IPS DF 4.7 (cell line): ENCODE measurements at regions not wholly inside any gene's neighbourhood (a gene's known extent, or its start where the extent isn't known, plus 50 kb on each side); places are given as distances from the start of the nearest gene placed in this dataset.

Source experiments
- DNase-seq: peaks from one replicate; pipeline ENCODE4 v3.0.0-alpha.2; 2013; ENCODE audit warnings: low spot score; ENCODE audit errors: extremely low read depth

DNA sequence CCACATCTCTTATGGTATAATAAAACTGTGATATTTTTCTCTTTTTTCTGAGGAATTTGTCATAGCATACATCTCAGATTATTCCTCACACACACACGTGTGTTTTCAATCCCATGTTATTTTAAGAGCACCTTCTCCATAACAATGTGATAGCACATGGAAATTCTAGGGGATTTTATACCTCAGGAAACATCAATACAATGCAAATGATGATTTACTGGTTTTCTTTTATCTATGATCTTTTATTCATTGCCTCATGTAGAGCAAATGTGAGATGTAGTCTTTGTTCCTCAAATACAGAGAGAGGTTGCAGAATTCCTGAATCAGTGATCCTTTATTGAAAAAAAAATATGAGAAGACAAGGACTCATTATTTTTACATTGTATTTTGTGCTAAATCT is 128.3 kb upstream of the ROBO1 start:
- DNase-seq = no peak

DNA sequence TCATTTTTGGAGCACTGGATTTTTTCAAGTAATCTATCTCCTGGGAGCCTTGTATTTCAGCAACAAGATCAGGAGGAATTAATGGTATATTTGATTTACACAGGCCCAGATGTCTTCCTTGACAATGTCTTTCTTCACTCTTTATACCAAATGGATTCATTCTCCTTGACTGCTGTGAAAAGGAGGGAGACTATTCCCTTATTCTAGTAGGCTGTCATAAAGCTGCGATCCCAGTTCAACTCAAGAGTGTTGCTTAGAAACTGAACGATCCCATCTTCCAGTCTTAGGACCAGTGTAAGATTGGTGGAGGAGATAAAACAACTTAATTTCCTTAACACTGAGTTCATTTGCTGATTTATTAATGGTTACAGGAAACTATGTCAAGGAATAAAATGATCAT is 119.4 kb upstream of the ROBO1 start:
- DNase-seq = no peak

DNA sequence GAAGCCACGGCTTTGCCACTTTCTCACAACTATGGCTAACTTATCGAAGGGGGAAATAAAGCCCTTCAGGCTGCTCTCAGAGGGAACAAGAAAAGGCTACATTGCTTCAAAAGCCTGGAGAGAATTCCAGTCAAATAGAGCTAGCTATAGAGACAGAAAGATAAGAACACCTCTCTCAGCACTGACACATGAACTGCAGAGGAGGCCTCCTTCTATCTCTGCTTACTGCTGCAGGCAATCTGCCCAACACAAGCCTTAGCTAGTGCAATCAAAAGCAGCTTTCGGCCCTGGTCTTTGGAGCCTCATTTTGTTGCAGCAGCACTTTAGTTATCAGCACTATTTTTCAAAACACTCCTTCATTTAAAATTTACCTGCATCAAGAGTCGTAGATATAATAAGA is 118.4 kb upstream of the ROBO1 start:
- no peak for DNase-seq

DNA sequence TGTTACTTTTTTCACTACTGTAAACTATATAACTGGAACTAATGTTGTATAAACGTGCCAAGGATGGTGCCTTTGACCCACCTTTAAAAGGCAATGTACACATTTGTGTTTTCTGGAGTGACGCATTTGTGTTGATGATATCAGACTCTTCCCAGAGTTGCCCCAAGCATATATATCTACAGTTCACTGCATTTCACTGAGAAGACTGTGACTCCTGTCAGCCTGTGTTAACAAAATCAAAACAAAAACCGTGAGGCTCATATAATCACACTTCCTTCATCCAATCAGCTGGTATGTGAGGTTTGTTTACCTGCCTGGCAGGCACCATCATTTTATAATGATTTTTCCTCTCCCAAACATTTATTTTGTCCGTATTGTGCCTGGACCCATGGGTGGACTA is 117.6 kb upstream of the ROBO1 start:
- no peak for DNase-seq

DNA sequence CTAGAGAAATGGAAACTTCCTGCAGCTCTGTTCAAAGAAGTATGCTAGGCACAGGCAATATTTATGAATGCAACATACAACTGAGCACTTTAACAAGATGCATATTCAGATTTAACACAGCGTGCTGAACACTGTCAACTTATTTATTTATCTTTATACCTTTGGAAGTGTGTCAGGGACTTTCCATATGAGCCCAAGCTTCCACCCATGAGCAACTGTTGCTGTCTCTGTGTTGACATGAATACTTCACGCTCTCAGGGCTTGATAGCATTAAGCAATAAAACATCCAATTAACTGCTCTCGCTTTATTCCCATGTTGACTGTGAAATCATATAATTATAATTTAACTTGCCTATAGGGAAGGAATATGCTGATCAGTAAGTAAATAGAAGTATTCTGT is 116.6 kb upstream of the ROBO1 start:
- DNase-seq = no peak

DNA sequence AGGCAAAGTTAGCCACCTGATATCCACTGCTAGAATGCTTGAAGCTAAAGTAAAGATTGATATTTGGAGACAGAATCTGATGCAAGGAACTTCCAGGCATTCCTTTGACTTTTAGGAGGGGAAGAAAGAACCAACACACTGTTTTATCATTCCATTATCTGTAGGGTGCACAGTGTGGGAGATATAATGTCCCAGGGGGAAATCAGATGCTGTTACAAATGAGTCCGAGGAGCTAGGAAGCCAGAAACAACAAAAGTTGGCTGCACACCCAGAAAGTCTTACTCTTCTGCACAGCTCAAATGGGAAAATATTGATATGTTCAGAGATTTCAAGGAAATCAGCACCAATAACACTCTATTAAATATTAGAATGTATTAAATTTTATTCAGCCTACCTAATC is 113.6 kb upstream of the ROBO1 start:
- DNase-seq = no peak

DNA sequence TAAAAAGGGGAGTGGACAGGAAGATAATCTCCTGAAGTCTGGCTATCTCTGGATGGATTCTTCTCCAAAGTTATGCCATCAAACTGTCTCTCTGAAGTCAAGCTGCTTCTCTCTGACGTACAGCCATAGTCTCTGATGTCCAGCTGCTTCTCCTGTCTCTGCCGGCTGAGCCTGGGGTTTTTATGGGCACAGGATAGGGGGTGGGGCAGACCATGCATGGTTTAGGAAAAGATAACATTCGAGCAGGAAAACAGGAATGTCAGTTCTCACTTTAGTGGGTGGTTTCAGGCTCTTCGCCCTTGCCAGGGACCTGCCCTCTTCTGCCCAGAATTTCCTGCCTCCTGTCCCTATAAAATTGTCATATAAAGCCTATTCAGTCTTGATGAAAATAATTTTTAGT is 110.9 kb upstream of the ROBO1 start:
- DNase-seq = no peak

DNA sequence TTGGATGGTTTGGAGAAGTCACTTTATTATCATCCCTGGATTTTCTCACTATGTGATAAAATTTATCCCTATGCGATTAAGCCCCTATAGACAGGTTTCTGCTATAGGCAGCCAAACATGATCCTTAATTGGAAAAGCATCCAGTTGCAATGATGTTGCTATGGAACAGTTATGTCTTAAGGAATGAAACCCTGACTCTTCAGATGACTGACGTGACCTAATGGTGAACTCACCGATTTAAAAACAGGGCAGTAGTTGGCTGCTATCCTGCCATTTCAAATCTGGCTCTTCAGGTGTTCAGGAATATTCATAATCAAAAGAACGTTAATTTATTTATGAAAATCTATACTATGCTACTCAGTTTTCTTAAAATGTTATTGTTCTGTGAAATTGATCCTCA is 106.8 kb upstream of the ROBO1 start:
- no peak for DNase-seq

DNA sequence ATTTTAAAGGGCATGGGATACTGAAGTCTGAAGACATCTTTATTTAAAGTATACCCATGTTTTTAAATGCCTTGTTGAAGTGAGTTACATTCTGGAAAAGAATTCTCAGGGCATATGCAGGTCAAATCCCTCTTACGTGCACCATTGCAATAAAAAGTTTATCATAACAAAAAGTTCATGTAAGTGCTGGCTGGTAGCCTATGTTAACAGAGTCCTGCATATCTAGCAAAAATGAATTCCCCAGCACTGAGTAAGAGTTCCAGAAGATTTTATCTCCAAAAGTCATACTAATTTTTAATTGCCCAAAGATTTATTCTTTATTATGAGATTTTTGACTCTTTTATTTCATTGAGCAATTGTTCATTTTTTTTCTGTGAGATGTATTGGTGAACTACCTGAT is 104.7 kb upstream of the ROBO1 start:
- no peak for DNase-seq

DNA sequence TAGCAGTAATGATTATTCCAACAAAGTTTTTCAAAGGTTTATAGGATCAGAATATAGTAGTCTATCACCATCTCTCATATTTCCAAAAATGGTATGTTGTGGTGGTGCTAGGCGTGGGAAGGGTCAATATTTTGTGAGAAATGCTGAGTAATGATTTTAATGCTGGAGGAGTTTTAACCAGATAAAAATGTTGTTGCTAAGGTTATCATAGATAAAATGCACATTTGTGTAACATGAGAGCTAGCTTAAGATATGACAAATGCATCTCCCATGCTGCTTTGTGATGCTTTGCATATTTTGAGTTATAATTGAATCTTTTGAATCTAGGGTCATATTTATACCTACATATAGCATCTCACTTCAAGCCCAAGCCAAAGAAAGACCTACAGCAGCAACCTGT is 103.9 kb upstream of the ROBO1 start:
- no peak for DNase-seq

DNA sequence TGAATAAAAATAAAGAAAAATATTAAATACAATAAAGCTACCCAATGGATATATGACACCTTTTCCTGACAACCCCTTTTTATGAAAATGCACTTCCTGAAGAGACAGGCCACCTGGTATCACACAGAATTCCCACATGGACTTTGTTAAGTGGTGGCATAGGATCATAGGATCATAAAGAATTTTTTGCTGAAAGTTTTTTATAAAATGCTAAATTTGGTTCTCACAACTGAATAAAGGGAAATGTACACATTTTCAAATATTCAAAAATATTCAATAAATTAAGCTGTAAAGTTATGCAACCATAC is 102.5 kb upstream of the ROBO1 start:
- no peak for DNase-seq

DNA sequence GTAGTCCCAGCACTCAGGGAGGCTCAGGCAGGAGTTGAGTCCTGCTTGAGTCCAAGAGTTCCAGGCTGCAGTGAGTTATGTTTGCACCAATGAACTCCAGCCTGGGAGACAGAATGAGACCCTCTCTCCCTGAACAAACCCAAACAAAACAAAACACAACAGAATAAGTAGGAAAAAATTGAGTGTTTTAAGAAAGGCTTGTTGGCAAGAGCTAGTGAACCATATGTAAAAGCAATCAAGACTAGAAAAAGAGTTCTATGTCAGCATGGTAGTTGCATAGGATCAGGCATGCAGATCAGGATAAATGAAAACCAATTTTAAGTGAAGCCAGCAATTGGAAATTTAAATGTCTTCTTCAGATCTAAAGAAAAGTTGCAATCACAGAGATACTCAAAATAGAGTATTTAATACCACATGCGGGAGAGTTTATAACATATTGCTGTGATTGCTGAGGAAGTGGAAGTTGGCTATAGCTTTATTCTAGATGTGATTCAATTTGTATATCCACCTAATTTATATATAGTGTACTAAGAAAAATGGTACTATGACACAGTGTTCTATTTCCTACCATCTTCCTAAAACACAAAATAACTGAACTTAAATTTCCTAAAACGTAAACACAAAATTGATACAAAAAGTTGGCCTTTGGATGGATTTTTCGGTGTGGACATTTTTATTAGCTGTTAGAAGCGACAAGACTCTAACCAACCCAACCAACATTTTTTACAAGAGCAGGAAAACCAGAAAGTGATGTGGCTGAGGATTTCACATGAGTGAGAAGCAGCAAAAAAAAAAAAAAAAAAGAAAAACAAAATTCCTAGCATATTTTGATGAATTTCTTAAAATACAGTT is 101.9 kb upstream of the ROBO1 start:
- DNase-seq = no peak

DNA sequence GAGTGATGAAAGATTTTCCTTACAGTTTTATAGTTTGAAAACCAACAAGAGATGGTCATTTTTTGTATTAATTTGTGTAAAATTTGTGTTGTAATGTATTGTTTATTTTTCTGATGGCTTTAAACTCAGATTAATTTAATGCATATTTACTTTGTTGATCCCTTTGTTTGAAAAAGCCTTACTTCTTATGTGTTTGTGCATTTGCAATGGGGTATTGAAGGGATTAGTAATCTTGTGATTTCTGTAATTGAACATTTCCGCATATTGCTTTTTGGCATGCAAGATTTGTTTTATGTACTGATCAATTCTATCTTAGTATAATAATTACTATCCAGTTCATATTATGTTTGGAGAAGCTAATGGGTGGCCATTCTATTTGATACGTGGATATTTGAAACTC is 98.4 kb upstream of the ROBO1 start:
- DNase-seq = no peak

DNA sequence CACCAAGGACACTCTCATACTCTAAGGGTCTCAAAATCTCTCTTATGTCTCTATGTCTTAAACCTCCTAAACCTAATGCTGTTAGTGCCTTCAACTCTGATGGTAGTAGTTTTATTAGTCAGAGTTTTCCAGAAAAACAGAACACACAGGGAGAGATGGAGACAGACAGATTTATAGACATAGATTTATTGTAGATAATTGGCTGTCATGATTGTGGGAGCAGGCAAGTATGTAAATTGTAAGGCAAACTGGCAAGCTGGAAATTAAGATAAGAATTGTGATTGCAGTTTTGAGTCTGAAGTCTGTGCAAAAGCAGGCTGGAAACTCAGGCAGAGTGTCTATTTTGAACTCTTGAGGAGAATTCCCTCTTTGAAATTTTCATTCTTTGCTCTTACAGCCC is 96.3 kb upstream of the ROBO1 start:
- no peak for DNase-seq

DNA sequence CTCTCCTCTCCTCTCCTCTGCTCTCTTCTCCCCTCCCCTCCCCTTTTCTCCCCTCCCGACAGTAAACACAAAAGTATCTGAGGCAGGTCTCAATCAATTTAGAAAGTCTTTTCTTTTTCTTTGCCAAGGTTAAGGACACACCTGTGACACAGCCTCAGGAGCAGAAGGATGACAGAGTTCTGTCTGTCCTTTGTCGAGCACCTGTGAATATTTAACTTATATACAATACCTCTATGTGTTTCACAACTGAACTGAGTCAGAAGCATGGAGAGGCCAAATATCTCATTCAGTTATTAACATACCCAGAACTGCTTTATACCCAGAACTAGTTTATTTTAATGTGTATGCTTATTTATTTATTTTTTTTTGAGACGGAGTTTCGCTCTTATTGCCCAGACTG is 81.1 kb upstream of the ROBO1 start:
- no peak for DNase-seq

DNA sequence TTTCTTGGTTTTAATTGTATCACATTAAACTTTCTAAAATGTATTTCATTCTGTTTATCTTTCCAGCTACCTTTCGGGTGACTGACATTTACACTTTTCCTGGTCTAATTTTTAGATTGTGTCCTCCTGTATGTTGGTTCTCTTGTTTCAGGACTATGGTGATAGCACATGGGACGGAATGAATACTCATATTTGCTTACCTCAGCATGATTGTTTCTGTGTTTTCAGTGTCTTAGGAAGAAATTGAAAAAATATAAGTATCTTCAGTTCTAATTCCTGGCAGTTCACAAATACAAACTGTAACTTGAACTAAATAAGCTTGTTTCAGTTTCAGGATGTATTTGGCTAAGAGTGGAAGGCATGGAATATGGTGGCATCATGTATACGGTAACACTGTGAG is 80.1 kb upstream of the ROBO1 start:
- no peak for DNase-seq

DNA sequence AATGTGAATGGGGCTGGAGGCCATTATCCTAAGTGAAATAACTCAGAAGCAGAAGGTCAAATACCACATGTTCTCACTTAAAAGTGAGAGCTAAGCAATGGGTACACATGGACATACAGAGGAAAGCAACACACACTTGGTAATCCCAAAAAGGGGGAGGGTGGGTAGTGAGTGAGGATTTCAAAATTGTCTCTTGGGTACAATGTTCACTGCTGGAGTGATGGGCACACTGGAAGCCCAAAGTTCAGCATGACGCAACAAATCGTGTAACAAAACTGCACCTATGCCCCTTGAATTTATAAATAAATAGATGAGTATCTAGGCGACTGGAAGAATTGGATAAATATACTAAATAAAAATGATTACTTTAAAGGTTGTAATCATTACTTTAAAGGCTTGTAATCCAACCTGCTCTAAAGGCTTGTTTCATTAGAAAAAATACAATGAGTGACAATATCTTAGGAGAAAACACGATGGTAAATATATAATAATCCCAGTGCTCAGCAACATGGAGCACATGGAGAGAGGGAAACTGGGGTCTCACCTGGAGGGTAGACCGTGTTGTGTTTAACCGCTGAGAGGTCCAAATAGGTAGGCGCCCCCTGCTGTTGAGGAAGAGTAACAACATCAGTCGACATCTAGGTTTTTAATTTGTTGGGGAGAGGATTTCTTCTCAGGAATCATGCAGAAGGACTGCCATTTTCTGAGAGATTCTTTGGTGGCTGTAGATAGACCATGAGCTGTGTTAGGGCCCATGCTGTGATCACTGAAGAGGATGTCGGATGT is 78.5 kb upstream of the ROBO1 start:
- DNase-seq = peak; percentile 25

DNA sequence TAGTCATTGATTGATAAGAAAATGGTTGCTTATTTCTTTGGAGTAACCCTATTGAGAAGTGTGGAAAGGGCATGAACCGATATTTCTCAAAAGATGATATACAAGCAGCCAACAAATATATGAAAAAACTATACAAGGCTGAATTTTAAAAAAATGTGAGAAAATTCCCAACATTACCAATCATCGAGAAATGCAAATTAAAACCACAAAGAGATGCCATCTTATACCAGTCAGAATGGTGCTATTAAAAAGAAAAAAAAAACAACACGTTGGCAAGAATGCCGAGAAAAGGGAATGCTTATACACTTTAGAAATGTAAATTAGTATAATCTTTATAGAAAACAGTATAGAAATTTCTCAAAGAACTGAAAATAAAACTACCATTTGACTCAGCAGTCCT is 77.7 kb upstream of the ROBO1 start:
- no peak for DNase-seq

DNA sequence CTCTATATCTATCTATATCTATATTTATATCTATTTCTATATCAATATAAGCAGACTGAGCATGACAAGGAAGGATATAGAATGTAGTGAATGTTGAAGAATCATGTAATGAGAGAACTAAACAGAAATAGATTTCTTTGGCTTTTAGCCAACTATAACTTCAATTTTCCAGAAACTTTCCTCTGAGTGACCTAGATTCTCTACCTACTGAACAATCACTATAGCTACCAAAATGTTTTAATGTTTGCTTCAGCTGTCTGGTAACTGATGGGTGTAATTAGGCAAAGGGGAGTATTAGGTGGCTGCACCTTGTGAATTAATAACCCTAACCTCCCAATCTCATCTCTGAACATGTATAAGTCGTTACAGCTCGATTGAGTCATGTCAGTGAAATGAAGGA is 76.4 kb upstream of the ROBO1 start:
- DNase-seq = no peak

DNA sequence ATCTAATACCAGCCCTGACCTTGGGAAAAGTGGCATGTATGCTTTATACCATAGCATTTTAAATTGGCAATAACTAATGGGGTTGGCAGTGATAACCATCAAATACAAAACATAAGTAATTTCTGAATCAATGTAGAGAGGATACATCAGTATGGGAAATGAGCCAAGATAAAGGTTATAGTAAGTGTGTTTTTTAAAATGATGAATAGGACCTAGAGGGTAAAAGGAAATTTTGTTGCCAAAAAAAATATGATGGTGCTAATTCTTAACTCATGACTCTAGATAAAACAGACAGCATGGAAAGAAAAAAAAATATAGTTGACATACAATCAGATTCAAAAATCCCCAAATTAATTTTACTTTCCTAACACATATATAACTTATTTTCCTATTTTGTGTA is 75.4 kb upstream of the ROBO1 start:
- DNase-seq = no peak

DNA sequence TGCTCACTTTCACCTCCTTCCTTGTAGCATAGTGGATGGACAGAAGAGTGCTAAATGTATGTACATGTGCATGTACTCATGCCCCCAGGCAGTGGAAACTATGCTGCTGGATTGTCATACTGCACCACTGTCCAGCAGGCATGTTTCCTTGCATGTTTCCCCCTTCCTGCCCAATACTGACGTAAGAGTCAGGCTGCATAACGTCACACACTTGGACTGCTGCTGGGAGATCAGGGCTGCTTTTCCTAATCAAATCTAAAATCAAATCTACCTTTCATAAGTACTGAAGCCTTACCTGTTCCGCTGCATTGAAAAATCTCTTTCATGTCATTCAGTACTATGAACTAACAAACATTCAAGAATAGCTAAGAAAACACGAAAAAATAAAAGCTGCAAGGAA is 67.9 kb upstream of the ROBO1 start:
- DNase-seq = no peak

DNA sequence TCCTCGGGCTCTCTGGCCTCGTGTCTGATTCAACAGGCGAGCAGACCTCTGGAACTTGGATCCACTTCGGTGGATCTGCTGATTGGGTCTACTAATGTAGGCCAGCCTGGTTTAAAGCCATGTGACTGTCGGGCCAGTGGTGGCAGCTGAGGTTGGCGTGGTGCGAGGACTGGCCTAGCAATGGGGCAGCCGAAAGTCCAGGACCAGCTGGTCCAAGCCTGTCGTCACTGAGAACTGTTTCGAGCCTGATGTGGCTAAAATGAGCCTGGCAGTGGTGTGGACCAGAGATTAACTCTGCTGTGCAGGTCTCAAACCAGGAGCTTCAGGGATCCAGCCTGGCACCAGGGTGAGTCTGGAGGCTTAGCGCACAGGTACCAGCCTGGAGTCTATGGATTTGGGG is 56.4 kb upstream of the ROBO1 start:
- no peak for DNase-seq

DNA sequence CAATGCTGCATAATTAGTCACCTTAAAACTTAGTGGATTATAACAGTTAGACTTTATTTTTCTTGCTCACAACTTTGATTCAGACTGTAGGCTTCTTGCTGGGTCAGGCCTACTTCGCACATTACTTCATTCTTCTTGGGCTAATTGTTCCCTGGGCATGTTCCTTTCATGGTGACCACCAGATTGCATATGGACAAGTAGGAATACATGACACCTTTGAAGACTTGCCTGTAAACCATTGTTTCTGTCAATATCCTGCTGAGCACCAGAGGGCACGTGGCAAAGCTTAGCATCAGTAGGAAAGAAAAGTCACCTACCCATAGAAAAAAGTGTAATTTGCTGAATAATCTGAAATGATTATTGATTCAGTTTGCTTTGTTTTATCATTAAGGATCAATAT is 54.3 kb upstream of the ROBO1 start:
- no peak for DNase-seq
